CD4-positive, alpha-beta T cell treated with Interleukin-10 for 1 hour (primary cell): ENCODE measurements at regions not wholly inside any gene's neighbourhood (a gene's known extent, or its start where the extent isn't known, plus 50 kb on each side); places are given as distances from the start of the nearest gene placed in this dataset.
"Not testable (repeated sequence)": the region's sequence is repeated elsewhere in the genome, so short reads cannot be mapped to it uniquely, and the experiment has no call there.

Source experiments
- DNase-seq: peaks from one replicate; pipeline ENCODE4 v3.0.0-alpha.2; 2020

DNA sequence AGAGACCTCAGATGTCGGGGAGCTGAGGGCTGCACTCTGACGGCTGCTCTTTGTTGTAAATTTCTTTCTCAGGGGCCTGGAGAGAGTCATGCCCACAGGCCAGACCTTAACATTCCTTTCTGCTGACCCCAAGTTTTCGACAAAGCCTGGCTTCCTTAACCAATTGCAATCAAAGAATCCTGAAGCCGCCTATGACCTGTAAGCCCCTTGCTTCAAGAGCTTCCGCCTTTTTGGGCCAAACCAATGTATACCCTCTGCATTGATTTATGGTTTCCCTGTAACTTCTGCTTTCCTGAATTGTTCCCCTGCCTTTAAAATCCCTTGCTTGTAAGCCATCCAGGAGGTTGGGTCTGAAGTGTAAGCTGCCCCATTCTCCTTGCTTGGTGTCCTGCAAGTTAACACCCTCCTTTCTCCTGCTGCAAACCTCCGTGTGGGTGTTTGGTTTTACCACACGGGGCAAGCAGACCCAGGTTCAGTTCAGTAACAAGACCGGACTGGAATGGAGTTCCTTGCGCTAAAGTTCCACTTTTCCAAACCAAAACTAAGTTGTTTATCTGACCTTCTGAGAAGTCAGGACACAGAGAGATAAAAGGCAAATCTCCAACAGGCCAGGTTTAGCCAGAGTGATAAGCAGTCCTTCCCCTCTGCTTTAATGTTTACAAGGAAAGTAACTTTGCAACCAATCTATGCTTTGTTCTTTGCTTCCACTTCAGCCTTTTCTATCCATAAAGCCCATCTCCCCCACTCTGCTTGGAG is 141.6 kb downstream of the KCNJ12 start:
- DNase-seq, result no peak

DNA sequence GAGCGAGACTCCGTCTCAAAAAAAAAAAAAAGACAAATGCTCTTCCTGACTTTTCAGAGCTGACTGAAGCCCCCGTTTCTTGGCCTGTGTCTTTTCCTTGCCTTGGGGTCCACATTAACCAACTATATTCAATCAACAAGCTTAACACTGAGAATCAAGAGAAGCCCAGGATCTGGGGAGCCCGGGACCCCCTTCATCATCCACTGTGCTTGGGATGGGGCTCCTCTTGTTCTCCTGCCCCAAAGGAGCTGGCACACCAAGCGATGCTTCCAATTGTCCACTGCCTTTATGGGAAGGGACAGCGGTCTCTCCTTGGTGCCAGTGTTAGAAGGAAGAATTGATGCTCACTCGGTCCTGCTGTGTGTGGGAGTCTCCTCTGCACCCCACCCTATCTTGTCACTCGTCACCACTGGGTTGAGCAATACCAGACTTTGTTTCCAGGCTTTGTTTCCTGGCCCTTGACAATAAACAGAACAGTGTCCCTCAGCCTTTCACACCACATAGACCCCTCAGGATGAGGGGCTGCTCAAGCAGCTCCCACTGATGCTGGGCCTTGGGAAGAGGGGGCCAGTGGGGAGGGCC is 146.7 kb downstream of the KCNJ12 start:
- no peak for DNase-seq

- no peak for DNase-seq
These were observed 147.5 kb downstream of the KCNJ12 start for GRCh38 chr17:21523497-21524210.

DNA sequence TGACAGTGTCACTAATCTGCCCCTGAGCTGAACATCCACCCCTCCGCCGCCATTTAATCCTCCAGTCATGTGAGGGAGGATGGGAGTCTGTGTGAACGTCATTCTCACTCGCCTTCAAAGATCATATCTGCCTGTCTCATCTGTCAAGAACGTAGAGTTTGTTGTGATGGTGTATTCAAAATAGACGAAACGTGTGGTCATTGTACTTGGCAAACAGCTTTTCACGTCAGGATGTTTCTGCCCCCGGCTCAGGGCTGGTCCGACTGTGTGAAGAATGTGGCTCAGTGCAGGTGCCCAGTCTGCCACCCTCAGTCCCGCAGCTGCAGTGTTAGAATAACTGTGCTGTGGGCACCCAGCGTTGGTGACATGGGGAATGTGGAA is 148.0 kb downstream of the KCNJ12 start:
- DNase-seq, result no peak

- no peak for DNase-seq
These were observed 149.4 kb downstream of the KCNJ12 start for GRCh38 chr17:21525464-21526130.

DNA sequence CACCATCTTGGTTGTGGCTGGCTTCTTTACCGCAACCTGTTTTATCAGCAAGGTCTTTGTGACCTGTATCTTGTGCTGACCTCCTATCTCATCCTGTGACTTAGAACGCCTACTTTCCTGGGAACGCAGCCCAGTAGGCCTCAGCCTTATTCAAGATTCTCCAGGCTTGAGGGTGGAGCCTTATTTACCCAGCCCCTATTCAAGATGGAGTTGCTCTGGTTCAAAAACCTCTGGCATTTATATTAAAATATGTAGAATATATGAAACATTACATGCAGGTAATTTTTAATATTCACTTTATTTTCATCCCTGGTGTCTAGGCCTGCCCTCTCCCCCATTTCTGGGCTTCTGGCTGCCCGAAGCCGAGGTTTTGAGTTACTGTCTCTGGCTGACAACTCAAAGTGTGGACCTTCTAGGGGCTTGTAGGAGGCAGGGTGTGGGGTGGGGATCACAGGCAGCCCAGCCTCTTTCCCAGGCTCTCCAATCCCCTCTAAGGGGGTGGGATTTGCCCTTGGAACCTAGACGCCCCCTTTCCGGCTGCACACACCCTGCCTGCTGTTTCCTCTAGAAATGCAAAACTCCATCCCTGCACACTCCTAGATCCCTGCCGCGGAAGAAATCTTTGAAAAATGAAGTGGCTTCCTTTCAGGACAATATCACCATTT is 152.0 kb downstream of the KCNJ12 start:
- no peak for DNase-seq

DNA sequence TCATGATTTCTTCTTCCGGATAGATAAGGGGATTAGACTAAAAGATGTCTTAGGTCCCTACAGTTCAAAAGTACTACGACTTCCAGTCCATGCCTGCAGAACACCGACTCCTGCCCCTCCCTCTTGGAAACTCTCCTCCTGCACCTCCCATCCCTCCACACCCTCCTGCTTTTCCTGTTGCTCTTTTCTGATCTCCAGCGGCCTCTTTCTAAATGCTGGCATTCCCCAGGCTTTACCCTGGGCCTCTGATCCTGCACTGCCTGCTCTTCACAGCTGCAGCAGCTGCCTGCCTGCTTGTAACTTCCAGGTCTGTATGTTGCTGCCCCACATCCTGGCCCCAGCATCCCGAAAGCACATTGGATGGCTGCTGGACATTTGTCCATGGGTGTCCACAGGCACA is 154.2 kb downstream of the KCNJ12 start:
- no peak for DNase-seq

GRCh38 chr17:21530841-21531240 is 154.7 kb downstream of the KCNJ12 start:
- DNase-seq, result no peak

- DNase-seq, result no peak
These were observed 156.7 kb downstream of the KCNJ12 start for GRCh38 chr17:21532763-21533385.

DNA sequence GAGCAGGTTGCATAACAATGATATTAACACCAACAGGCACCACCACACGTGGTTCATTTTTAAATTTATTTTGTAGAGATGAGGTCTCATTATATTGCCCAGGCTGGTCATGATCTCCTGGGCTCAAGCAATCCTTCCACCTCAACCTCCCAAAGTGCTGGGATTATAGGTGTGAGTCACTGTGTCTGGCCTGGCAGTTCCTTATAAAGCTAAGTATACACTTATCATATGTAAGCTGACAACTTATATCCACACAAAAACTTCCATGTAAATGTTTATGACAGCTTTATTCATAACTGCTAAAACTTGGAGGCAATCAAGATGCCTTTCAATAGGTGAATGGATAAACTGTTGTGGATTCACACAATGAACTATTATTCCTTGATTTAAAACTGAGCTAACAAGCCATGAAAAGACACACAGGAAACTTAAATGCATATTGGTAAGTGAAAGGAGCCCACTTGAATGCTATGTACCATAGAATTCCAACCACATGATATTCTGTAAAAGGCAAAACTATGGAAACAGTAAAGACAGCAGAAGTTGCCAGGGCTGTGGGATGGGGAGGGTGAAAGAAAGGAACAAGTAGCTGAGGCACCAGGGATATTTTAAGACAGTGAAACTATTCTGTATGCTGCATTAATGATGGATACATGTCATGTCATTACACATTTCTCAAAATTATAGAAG is 156.5 kb upstream of the KCNJ18 start:
- DNase-seq, result no peak

- DNase-seq, result no peak
These were observed 155.0 kb upstream of the KCNJ18 start for GRCh38 chr17:21537302-21537701.

DNA sequence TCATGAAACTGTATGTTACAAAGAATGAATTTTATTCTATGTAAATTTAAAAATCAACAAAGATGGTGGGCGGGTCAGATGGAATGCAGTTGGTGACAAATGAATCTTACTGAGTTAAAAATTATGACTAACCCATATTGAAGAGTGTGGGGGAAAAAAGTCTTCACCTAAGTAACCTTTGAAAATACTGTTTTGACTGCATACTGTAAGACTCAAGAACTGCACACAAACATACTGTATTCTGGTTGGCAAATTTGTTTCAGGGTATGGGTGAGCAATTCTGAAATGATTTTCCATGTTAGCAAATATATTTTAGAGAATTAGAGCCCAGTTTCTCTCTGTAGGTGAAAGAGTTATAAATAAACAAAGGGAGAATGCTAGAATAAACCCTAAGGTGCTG is 153.7 kb upstream of the KCNJ18 start:
- DNase-seq, result no peak

DNA sequence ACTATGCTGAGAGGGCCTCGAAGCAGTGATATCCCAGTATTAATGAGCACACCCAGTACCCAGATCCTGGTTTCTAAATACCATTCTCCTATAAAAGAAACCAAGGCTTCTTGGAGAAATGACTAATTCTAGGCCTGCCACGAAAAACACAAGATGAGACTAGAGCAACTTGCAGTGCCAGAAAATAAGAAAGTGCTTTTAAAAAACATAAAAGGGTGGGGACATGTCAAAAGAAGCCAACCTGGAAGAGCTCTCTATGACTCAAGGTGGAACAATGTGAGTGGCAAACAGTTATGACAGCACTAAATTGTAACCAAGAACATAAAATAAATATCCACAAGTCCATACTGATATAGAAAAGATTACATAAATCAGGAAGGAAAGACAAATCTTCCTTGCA is 153.2 kb upstream of the KCNJ18 start:
- DNase-seq, result no peak

- no peak for DNase-seq
These were observed 151.8 kb upstream of the KCNJ18 start for GRCh38 chr17:21540502-21540901.

- DNase-seq, result no peak
These were observed 150.3 kb upstream of the KCNJ18 start for GRCh38 chr17:21542070-21542469.

DNA sequence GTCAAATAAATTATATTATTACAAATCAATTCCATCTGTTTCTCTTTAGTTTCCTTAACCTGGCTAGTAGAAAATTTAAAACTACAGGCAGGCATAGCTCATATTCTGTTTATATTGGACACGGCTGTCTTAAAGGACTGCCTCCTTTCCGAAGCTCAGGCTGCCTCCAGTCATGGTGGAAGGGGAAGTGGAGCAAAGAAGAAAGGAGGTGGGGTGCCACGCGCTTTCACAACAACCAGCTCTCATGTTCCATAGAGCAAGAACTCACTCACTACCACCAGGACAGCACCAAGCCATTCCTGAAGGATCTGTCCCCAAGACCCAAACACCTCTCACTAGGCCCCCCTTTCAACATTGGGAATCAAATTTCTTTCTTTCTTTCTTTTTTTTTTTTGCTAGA is 149.3 kb upstream of the KCNJ18 start:
- DNase-seq, result no peak

DNA sequence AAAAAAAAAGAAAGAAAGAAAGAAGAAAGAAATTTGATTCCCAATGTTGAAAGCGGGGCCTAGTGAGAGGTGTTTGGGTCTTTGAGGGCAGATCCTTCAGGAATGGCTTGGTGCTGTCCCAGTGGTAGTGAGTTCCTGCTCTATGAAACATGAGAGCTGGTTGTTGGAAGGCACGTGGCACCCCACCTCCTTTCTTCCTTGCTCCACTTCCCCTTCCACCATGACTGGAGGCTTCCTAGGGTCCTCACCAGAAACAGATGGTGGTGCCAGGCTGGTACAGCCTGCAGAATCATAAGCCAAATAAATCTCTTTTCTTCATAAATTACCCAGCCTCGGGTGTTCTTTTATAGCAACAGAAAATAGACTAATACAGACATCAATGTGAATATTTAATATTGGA is 147.3 kb upstream of the KCNJ18 start:
- no peak for DNase-seq

DNA sequence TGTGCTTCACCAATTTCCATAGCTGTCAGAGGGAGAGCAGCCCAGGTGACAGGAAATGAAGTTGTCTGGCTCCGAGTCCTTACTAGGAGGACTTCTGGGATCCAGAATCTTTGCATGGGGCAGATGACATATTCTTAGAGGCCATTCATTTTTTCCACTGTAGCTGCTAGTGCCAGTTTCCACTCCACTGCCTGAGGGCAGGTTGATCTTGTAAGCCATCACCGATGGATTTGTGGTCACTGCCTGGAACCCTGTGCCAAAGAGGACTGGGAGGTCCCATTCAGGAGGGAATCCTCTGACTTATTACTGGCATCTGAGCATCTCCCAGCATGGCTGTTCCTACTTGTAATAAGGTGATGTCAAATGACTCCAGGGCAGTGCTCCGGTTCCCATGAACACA is 144.1 kb upstream of the KCNJ18 start:
- no peak for DNase-seq

- DNase-seq, result no peak
These were observed 143.1 kb upstream of the KCNJ18 start for GRCh38 chr17:21549107-21549687.

GRCh38 chr17:21550031-21550430 is 142.3 kb upstream of the KCNJ18 start:
- not testable (repeated sequence) for DNase-seq

DNA sequence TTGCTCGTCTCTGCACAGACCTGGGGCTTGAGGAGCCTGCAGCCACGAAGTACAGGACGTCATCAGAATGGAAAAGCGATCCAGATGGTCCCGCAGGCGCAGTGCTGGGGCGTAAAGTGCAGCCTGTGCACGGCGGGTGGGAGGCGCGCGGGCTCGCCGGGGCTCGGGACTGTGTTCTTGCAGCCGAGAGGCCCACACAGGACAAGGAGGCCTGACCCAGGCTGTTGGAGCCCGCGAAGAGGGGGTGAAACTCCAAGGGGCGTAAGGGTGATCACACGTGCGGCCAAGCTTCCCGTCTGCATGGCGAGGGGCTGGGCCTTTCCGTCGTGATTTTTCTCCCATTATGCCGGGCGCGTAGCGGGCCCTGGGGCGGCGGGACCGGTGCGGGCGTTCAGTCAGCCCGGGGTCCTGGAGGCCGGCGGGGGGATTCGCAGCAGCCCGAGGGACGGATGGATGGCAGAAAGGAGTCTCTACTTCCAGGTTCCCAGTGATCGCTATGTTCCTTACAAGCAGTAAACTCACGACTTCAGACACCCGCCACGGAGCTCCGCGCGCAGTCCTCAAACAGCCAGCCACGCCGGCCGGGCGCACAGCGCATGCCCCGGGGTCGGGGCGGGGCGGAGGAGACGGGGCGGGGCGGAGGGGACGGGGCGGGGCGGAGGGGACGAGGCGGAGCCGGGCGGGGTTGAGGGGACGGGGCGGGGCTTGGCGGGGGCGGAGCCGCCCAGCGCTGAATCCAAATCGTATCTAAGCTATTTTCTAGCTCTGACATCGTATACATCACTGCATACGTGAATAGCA is 141.0 kb upstream of the KCNJ18 start:
- peak; percentile 84 for DNase-seq
